H1 (cell line): ENCODE measurements at regions not wholly inside any gene's neighbourhood (a gene's known extent, or its start where the extent isn't known, plus 50 kb on each side); places are given as distances from the start of the nearest gene placed in this dataset.

ENCODE experiments used
- HDAC6 ChIP-seq: IDR thresholded peaks from one replicate; pipeline ENCODE4 v1.7.1; 2012; ENCODE audit warnings: low read depth, mild to moderate bottlenecking, inconsistent platforms, low read length, moderate library complexity
- KDM1A ChIP-seq: fragments of 200-600, 300-600 bp; sonication (generic); IDR thresholded peaks from 2 replicates; pipeline ENCODE4 v1.7.1; 2016; ENCODE audit warnings: mild to moderate bottlenecking, low read length, borderline replicate concordance
- SAP30 ChIP-seq: fragments of 300-600 bp; sonication (generic); IDR thresholded peaks from 2 replicates; pipeline ENCODE4 v1.7.1; 2012; ENCODE audit warnings: low read length, moderate library complexity, mild to moderate bottlenecking, inconsistent platforms; ENCODE audit not compliant: insufficient read depth, insufficient replicate concordance
- TF ChIP-seq, protein P1 (sequence below): IDR thresholded peaks from 2 replicates; pipeline ENCODE4 v1.6.1; 2011; ENCODE audit warnings: low read length, improper control_type of control experiment

DNA sequence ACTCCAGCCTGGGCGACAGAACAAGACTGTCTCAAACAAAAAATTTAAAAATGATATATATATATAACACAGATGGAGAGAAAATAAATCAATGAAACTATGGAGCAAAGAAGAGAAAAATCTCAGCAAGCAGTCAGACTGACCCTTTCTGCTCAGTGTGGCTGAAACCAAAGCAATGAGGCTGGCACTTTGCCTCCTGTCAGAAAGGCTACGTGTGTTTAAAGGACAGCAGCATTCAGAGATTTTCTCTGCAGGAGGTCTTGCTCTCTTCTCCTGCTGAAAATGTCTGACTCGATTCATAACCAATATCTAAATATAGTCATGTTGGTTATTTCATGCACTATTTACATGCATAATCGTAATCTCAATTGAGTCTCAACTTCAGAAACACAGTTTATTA, 527.0 kb upstream of the JARID2 start (continued):
- TF ChIP-seq, protein P1, sequence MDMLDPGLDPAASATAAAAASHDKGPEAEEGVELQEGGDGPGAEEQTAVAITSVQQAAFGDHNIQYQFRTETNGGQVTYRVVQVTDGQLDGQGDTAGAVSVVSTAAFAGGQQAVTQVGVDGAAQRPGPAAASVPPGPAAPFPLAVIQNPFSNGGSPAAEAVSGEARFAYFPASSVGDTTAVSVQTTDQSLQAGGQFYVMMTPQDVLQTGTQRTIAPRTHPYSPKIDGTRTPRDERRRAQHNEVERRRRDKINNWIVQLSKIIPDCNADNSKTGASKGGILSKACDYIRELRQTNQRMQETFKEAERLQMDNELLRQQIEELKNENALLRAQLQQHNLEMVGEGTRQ, result no peak
- TF ChIP-seq SAP30 (no peak), KDM1A (no peak), HDAC6 (no peak)
